Epithelial cell of esophagus (primary cell): ENCODE measurements at regions not wholly inside any gene's neighbourhood (a gene's known extent, or its start where the extent isn't known, plus 50 kb on each side); places are given as distances from the start of the nearest gene placed in this dataset.
A peak's percentile ranks its signal among the peaks of the same experiment; 100 is the strongest.
"Not testable (repeated sequence)": the region's sequence is repeated elsewhere in the genome, so short reads cannot be mapped to it uniquely, and the experiment has no call there.

Experiments used
- DNase-seq: peaks from one replicate; pipeline ENCODE4 v3.0.0; 2010; ENCODE audit warnings: low read depth
- H3K4me3 ChIP-seq: 2 replicates; pipeline ENCODE4 v1.5.1; 2011; ENCODE audit warnings: mild to moderate bottlenecking, low read length, control low read depth
- TF ChIP-seq, protein P1 (sequence below): IDR thresholded peaks from 2 replicates; pipeline ENCODE4 v1.5.1; 2011; ENCODE audit warnings: low read depth, mild to moderate bottlenecking, low read length, control low read depth, inconsistent platforms; ENCODE audit not compliant: insufficient read depth; ENCODE audit errors: missing control alignments

GRCh38 chr22:23381661-23382427 is 198.2 kb downstream of the IGLL1 start:
- no peak overlapping the region for H3K4me3 ChIP-seq
- DNase-seq = no peak
- TF ChIP-seq, protein P1, sequence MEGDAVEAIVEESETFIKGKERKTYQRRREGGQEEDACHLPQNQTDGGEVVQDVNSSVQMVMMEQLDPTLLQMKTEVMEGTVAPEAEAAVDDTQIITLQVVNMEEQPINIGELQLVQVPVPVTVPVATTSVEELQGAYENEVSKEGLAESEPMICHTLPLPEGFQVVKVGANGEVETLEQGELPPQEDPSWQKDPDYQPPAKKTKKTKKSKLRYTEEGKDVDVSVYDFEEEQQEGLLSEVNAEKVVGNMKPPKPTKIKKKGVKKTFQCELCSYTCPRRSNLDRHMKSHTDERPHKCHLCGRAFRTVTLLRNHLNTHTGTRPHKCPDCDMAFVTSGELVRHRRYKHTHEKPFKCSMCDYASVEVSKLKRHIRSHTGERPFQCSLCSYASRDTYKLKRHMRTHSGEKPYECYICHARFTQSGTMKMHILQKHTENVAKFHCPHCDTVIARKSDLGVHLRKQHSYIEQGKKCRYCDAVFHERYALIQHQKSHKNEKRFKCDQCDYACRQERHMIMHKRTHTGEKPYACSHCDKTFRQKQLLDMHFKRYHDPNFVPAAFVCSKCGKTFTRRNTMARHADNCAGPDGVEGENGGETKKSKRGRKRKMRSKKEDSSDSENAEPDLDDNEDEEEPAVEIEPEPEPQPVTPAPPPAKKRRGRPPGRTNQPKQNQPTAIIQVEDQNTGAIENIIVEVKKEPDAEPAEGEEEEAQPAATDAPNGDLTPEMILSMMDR = no peak

DNA sequence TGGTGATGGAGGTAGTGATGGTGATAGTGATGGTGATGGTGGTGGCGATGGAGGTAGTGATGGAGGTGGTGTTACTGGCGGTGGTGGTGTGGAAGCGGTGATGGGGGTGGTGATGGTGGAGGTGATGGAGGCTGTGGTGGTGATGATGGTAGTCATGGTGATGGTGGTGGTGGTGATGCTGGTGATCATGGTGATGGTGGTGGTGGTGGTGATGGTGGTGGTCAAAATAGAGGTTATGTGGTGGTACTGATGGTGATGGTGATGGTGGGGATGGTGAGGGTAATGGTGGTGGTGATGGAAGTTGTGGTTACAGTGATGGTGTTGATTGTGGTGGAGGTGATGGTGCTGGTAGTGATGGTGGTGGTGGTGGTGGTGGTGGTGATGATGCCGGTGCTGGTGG is 199.2 kb downstream of the IGLL1 start:
- TF ChIP-seq, protein P1 = no peak
- DNase-seq = no peak
- no peak overlapping the region for H3K4me3 ChIP-seq

DNA sequence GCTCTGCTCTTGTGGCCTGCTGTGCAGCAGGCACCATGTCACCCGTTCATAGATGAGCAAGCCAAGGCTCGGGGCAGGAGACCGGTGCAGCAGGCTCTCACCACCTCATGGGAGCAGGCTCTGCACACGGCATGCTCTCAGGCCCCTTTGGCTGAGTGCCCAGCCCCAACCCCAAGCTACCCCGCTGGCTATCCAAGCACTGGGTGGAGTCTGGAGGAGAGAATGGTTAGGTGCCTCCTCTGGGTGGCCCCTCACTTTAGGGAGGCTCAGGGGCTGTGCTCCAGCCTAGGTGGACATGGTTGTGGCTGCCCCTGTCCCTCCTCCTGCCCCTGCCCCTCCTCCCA is 199.9 kb downstream of the IGLL1 start:
- H3K4me3 ChIP-seq = no peak overlapping the region
- TF ChIP-seq, protein P1 = no peak
- no peak for DNase-seq

- not testable (repeated sequence) for H3K4me3 ChIP-seq, DNase-seq
Measured at GRCh38 chr22:23379540-23380229, 199.4 kb downstream of the BCR start.

DNA sequence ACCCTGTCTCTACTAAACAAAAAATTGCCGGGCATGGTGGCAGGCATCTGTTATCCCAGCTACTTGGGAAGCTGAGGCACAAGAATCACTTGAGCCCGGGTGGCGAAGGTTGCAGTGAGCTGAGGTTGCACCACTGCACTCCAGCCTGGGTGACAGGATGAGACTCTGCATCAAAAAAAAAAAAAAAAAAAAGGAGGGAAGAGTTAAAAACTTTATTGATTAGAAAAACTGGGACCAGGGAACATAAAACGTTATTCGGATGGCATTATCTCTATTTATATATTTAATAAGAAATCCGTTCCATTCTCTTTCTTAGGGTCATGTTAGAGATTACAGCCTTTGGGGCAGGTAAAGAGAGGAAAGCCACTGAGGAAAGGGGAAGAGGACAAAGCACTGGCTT is 197.5 kb downstream of the BCR start:
- TF ChIP-seq, protein P1 = no peak
- no peak for DNase-seq
- no peak overlapping the region for H3K4me3 ChIP-seq

GRCh38 chr22:23376256-23376655 is 195.9 kb downstream of the BCR start:
- TF ChIP-seq, protein P1 = peak; percentile 32
- no peak overlapping the region for H3K4me3 ChIP-seq
- DNase-seq = peak; percentile 39

DNA sequence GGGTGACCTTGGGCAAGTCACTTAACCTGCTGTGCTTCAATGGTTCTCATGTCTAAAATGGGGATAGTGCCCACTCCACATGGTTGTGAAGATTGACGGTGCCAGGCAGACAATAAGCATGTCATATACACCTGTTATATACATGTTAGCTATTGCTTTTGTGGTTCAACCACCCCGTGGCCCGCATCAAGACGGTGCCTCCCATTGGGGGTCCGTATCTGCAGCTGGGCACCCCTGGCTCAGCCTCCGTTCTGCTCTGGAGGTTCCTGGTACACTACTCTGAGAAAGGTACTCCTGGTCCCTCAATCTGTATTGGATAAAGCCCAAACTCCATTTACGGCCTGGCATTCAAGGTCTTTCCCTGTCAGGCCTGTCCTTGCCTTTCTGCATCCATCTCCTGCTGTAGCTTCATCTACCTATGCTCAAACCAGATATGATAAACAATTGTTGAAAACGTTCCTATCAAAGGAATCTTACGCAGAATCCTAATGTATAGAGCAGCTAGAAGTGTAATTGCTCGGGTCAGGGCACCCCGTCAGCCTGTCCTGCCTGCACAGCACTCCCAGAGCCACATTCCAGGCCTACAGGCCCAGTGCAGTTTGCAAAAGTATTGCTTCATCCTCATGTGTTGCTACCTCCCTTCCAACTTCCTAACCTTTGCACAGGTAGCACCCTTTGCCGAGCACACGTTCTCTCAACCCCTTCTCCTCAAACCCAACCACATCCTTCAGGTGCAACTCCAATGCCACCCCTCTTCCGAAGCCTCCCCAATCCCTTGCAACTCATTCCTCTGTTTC is 194.9 kb downstream of the BCR start:
- no peak overlapping the region for H3K4me3 ChIP-seq
- TF ChIP-seq, protein P1 = no peak
- no peak for DNase-seq
